ENCODE measurements at regions not wholly inside any gene's neighbourhood (a gene's known extent, or its start where the extent isn't known, plus 50 kb on each side); places are given as distances from the start of the nearest gene placed in this dataset.
"Not testable (repeated sequence)": the region's sequence is repeated elsewhere in the genome, so short reads cannot be mapped to it uniquely, and the experiment has no call there.

GRCh38 chr1:224539971-224540370 is 76.1 kb upstream of the CNIH3 start:
- no peak for DNase-seq

DNA sequence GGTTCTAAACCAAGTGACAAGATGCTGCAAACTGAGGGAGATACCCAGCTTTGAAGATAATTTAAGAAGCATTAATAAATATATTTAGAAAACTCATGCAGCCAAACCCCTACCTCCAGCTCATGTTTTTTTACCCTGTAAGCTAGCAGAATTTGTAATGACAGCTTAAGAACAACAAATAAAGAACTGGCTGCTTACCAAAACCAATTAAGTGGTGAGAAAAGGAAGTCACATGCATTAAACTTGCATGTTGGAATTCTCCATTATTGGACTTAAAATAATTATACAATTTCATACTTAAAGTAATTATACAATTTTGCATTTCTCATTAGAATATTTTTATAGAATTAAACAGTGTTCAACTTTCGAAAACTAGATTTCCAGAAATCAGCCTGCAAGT is 75.6 kb upstream of the CNIH3 start:
- no peak for DNase-seq

GRCh38 chr1:224541072-224541790 is 74.9 kb upstream of the CNIH3 start:
- no peak for DNase-seq

- DNase-seq = no peak
These were observed 74.1 kb upstream of the CNIH3 start for GRCh38 chr1:224541901-224542630.

DNA sequence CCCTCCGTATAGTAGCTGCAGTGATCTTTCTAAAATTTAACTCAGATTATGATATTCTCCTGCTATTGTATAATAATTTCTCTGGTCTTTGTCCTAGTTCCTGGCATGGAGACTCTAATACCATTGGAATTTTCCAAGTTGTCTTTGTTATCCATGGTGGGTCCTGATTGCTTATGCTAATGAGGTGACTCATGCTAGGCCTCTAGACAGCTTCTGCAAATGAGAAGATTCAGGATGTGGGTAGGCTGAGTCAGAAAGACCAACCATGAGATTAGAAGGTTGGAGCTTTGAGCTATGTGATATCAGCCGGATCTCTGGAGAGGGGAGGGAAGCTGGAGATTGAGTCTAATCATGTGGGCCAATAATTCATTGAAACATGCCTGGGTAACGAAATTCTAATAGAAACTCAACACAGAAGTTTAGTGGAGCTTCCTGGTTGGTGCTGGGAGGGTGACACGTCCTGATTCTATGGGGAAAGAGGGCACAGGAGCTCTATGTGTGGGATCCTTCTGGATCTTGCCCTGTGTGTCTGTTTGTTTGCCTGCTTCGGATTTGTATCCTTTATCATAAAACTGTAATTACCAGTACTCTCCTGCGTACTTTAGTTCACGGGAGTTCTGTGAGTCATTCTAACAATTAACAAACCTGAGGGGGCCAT is 73.2 kb upstream of the CNIH3 start:
- peak; percentile 9 for DNase-seq

DNA sequence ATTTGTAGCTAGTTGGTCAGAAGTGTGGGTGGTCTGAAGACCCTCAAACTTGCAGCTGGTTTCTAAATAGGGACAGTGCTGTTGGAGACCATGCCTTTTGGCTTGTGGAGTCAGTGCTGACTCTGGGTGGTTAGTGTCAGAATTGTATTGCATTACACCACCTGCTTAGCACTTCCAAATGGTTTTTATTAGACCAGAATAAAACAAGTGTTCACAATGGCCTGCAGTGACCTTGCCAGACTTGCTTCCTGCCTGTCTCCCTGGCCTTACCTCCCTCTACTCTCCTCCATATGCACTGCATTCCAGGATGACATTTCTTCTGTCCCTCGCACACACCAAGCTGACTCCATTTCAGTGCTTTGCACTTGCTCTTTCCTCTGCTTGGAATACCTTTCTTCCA is 72.7 kb upstream of the CNIH3 start:
- DNase-seq = no peak

- DNase-seq = no peak
These were observed 71.6 kb upstream of the CNIH3 start for GRCh38 chr1:224544346-224545110.

DNA sequence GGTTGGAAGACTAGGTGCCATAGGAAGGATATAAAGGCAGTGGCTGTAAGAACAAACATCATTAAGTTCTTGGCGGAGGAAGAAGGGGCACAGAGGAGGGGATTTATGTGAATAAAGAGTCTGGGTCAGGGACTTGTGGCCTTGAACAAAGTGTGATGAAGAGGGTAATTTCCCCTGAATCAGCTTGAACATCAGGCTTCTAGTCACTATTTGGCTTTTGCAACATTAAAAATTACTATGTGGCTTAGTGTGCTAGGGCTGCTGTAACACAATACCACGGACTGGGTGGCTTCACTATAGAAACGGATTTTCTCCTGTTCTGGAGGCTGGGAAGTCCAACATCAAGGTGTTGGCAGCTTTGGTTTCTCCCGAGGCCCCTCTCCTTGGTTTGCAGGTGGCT is 70.5 kb upstream of the CNIH3 start:
- DNase-seq = no peak

DNA sequence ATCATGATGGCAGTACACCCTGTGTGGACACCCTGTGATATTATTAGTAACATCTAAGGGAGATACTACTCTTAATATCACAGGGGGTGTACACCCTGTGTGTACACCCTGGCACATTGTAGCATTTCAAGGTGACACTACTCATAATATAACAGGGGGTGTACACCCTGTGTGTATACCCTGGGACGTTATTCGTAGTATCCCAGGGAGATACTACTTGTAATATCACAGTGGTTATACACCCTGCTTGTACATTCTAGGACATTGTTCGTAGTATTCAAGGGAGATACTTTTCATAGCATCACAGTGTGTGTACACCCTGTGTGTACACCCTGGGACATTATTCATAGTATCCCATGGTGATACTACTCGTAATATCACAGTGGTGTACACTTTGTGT is 67.4 kb upstream of the CNIH3 start:
- no peak for DNase-seq

GRCh38 chr1:224551189-224551588 is 64.9 kb upstream of the CNIH3 start:
- not testable (repeated sequence) for DNase-seq

- no peak for DNase-seq
These were observed 62.1 kb upstream of the CNIH3 start for GRCh38 chr1:224554056-224554455.

- DNase-seq = no peak
These were observed 61.4 kb upstream of the CNIH3 start for GRCh38 chr1:224554620-224555259.

- DNase-seq = no peak
These were observed 57.2 kb upstream of the CNIH3 start for GRCh38 chr1:224558904-224559303.

DNA sequence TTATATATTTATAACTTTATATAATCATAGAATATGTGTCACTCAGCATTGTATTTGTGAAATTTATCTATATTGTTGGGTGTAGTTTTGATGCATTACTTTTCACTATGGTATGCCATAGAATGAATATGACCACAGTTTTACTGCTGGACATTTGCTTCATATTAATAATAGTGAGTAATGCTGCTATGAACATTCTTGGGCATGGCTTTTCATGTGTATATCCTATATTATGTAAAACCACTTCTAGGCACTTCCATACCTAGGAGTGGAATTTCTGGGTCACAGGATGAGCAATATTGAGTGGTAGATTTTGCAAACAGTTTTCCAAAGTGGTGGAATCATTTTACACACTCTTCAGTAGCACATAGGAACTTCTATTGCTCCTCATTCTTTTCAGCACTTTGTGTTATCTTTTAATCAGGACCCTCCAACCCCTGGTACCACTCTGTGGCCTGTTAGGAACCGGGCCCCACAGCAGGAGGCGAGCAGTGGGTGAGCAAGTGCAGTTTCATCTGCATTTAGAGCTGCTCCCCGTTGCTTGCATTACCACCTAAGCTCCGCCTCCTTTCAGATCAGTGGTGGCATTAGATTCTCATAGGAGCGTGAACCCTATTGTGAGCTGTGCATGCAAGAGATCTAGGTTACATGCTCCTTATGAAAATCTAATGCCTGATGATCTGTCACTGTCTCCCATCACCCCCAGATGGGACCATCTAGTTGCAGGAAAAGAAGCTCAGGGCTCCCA is 56.0 kb upstream of the CNIH3 start:
- no peak for DNase-seq

DNA sequence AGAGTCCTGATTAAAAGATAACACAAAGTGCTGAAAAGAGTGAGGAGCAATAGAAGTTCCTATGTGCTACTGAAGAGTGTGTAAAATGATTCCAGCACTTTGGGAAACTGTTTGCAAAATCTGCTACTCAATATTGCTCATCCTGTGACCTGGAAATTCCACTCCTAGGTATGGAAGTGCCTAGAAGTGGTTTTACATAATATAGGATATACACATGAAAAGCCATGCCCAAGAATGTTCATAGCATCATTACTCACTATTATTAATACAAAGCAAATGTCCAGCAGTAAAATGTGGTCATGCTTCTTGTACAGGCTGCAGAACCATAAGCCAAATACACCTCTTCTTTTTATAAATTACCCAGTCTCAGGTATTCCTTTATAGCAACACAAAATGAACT is 53.2 kb upstream of the CNIH3 start:
- not testable (repeated sequence) for DNase-seq

DNA sequence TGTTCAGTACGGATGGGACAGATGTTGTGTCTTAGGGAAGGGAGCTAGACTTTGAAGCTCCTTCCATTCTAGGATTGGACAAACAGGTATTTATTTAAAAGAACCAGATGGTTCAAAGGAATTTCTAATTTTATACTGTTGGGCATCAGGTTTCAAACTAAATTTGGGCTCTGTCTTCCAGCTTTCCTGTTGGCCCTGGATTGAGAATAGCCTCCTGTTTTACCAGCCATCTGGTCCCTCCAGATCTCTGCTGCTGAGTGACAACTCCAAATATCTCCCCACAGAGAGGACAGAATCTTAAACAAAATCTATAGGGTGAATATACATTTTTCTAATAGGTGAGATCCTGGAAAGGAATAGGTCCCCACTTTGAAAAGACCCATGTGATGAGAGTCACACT is 52.5 kb upstream of the CNIH3 start:
- DNase-seq = no peak

DNA sequence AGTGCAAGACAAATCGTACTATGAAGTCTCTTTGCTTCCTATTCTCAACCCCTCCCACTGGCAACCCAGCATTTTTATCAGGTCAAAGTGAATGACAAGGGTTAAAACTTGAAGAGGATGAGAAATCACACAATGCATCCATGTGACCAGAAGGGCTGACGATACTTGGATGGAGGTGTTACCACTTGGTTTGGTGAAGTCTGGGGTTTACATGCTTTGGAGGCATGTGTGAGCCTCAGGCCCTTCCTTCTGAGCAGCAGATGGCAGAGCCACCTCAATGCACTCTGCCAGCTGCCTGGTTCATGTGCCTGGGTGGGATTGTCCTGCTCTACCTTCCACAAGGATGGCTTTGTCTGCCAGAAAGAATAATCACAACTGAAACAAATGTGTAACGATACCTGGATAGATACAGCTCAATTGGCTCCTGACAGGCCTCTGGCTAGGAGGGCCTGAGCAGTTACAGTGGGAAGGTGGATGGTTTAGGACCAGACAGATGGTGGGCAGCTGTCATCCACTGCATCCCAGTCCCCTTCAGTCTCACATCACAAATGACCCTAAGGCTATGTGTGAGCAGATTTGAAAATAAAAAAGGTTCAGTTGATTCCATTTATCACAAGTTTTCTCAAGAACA is 51.5 kb upstream of the CNIH3 start:
- no peak for DNase-seq

DNA sequence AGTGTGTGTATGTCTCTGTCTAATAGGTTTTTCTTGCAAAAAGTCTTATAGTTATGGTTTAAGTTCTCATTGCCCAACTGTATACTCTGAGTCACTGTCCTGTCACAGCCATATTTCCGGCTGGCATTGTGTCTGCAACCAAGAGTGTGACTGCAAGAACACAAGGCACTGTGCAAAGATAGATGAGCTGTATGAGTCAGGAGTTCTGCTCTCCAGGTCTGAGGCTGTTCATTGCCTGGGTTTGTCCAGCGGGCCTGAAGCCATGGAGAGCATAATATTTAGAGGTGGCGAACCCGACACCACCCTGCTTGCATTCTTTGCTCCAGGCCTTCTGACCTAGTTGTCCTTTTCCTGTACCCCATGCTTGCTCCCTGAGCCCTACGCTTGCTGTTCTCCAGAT is 50.9 kb upstream of the CNIH3 start:
- DNase-seq = no peak

DNA sequence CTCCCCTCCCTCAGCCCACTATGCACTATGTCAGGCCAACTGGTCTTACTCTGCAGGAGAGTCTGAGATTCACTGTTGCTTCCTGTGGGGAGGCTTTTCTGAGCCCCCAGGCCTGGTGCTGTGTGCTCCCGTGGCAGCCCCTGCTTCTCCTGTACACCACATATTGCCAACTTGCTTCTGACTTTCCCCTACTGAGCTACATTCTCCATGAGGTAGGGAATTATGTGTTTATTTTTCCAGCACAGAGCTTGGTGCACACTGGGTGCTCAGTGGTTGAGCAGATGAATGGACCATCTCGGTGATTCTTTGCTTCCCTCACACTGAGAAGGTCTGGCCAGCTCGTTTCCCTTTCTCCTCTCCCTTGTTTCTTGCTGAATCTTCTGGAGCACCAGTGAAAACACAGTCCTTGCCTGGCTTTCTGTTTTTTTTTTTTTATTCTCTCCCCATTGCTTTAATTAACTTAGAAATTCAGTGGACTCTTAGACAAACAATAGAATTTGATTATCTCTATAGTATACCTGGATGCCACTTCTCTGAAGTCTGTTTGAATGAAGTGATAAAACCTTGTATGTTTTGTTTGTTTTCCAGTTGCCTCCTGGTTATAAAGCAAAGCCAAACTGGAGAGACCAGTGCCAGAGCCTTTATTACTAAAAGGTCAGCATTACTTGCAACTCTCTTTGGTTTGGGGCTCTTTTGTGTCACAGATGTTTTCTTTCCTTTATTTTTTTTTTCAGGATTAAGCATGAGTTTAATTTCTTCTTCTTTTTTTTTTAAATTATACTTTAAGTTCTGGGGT is 50.3 kb upstream of the CNIH3 start:
- DNase-seq = no peak
